ENCODE measurements at regions not wholly inside any gene's neighbourhood (a gene's known extent, or its start where the extent isn't known, plus 50 kb on each side); places are given as distances from the start of the nearest gene placed in this dataset.

DNA sequence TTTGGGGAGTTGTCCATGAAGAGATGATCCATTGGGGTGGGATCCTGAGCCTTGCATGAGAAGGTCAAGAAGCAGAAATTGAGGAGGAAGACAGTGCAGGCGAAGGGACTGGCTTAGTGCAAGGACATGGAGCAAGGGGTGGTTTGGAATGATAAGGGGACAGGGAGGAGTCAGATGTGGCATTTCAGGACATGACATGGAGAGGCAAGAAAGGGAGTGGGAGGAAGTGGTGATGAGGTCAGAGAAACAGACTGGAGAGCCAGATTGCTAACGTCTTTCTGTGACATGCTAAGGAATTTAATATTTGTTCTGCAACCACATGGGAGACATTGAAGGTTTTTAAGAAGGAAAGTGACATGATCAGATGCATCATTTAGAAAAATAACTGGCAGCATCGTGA, 346.8 kb upstream of the FMN2 start:
- Histone ChIP-seq H3K9me3 (ENCODE audit: control insufficient read depth, insufficient read depth, low read depth, low read length) (no peaks in the 10 kb centered on the region), H3K27me3 (ENCODE audit: control insufficient read depth, insufficient read depth, low read length) (no peaks in the 10 kb centered on the region), H2AFZ (ENCODE audit: low read length) (no peak overlapping the region), H3K4me1 (ENCODE audit: control insufficient read depth, extremely low read depth, insufficient read depth, low read length) (no peaks in the 10 kb centered on the region), H4K20me1 (ENCODE audit: control insufficient read depth, extremely low read depth, insufficient read depth, low read length) (no peaks in the 10 kb centered on the region), H3K27ac (ENCODE audit: insufficient read depth, low read length) (no peak overlapping the region), H3K4me2 (ENCODE audit: extremely low read depth, insufficient read depth, low read length) (no peak overlapping the region), H3K36me3 (ENCODE audit: control insufficient read depth, insufficient read depth, low read length) (no peaks in the 10 kb centered on the region), H3K4me3 (replicated peaks in 1 of 4; ENCODE audit: control extremely low read depth in 1 of 4, insufficient read depth in 1 of 4, low read depth in 3 of 4, low read length in 4 of 4) (no peak overlapping the region), H3K9ac (ENCODE audit: insufficient read depth, low read length) (no peak overlapping the region), H3K79me2 (ENCODE audit: control insufficient read depth, insufficient read depth, low read length) (no peaks in the 10 kb centered on the region)
- DNase-seq (ENCODE audit: low read depth in 2 of 2): no peak
- TF ChIP-seq, protein P1, sequence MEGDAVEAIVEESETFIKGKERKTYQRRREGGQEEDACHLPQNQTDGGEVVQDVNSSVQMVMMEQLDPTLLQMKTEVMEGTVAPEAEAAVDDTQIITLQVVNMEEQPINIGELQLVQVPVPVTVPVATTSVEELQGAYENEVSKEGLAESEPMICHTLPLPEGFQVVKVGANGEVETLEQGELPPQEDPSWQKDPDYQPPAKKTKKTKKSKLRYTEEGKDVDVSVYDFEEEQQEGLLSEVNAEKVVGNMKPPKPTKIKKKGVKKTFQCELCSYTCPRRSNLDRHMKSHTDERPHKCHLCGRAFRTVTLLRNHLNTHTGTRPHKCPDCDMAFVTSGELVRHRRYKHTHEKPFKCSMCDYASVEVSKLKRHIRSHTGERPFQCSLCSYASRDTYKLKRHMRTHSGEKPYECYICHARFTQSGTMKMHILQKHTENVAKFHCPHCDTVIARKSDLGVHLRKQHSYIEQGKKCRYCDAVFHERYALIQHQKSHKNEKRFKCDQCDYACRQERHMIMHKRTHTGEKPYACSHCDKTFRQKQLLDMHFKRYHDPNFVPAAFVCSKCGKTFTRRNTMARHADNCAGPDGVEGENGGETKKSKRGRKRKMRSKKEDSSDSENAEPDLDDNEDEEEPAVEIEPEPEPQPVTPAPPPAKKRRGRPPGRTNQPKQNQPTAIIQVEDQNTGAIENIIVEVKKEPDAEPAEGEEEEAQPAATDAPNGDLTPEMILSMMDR (conservative IDR thresholded peaks at IDR 0.05 in 1 of 2, IDR thresholded peaks at IDR 0.05 in 1 of 2; ENCODE audit: low read depth in 1 of 2, low read length in 2 of 2): no peak
- TF ChIP-seq EZH2 (IDR thresholded peaks at IDR 0.05; ENCODE audit: low read length, missing control alignments): no peak

DNA sequence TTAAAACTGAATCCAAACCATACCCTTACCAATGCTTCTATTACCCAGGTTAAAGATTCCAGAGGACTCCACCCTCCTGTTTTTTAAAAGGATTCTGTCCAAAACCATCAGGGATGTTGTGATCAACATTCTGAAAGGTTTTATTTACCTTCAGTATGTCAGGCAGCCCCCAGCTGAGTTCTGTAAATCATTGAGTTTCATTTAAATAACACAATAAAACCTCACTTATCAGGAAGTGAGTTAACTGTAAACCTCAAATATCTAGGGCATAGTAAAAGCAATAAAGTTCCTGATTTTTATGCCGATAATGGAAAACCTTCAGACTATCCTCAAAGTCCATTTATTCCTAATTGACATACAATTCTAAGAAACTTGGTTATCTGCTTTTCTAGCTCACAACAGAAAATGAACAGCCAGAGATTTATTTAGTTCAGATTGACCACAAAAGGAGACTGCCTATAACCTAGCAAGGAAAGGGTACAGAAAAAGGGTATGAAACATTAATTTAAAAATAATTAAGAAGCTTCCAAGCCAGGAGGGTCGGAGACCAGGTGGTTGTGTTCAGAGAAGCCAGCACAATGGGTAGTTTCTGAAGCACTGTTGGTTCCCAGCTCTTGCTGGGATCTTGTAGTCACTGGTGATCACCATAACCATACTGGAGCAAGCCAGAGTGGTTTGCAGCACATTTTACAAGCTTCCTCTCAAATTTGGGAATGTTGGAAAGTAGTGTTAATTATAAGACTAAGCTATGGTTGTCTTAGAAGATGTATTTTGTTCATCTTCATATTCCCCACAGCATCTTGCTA, 336.4 kb upstream of the FMN2 start:
- Histone ChIP-seq H3K79me2 (ENCODE audit: control insufficient read depth, insufficient read depth, low read length) (no peaks in the 10 kb centered on the region), H3K4me2 (ENCODE audit: extremely low read depth, insufficient read depth, low read length) (no peak overlapping the region), H4K20me1 (ENCODE audit: control insufficient read depth, extremely low read depth, insufficient read depth, low read length) (no peaks in the 10 kb centered on the region), H3K4me1 (ENCODE audit: control insufficient read depth, extremely low read depth, insufficient read depth, low read length) (no peaks in the 10 kb centered on the region), H3K9me3 (ENCODE audit: control insufficient read depth, insufficient read depth, low read depth, low read length) (no peaks in the 10 kb centered on the region), H3K36me3 (ENCODE audit: control insufficient read depth, insufficient read depth, low read length) (no peaks in the 10 kb centered on the region), H2AFZ (ENCODE audit: low read length) (no peak overlapping the region), H3K27ac (ENCODE audit: insufficient read depth, low read length) (no peak overlapping the region), H3K27me3 (ENCODE audit: control insufficient read depth, insufficient read depth, low read length) (no peaks in the 10 kb centered on the region), H3K4me3 (replicated peaks in 1 of 4; ENCODE audit: control extremely low read depth in 1 of 4, insufficient read depth in 1 of 4, low read depth in 3 of 4, low read length in 4 of 4) (no peak overlapping the region), H3K9ac (ENCODE audit: insufficient read depth, low read length) (no peak overlapping the region)
- TF ChIP-seq, protein P1 (conservative IDR thresholded peaks at IDR 0.05 in 1 of 2, IDR thresholded peaks at IDR 0.05 in 1 of 2; ENCODE audit: low read depth in 1 of 2, low read length in 2 of 2): no peak
- TF ChIP-seq EZH2 (IDR thresholded peaks at IDR 0.05; ENCODE audit: low read length, missing control alignments): no peak
- no peak for DNase-seq (ENCODE audit: low read depth in 2 of 2)

DNA sequence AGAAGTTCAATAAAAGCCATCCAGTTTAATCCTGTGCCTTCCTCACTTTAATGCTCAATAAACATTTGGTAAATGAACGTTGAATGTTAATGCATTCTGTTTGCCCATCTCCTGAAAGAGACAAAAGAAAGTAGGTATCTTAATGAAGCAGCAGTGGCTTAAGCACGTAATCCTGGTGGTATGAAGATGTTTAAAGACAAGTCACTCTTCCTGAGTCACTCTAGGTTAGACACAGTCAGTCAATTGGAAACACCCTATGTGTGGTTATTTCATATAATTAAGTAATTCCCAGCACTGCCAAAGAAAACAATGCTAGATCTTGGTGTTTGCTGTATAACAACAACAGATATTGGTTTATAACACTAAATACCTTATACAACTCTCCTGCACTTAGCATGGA, 334.0 kb upstream of the FMN2 start:
- Histone ChIP-seq H3K4me2 (ENCODE audit: extremely low read depth, insufficient read depth, low read length) (no peak overlapping the region), H3K79me2 (ENCODE audit: control insufficient read depth, insufficient read depth, low read length) (no peaks in the 10 kb centered on the region), H3K27me3 (ENCODE audit: control insufficient read depth, insufficient read depth, low read length) (no peaks in the 10 kb centered on the region), H3K9ac (ENCODE audit: insufficient read depth, low read length) (no peak overlapping the region), H3K4me3 (replicated peaks in 1 of 4; ENCODE audit: control extremely low read depth in 1 of 4, insufficient read depth in 1 of 4, low read depth in 3 of 4, low read length in 4 of 4) (no peak overlapping the region), H3K36me3 (ENCODE audit: control insufficient read depth, insufficient read depth, low read length) (no peaks in the 10 kb centered on the region), H2AFZ (ENCODE audit: low read length) (no peak overlapping the region), H3K27ac (ENCODE audit: insufficient read depth, low read length) (no peak overlapping the region), H3K4me1 (ENCODE audit: control insufficient read depth, extremely low read depth, insufficient read depth, low read length) (no peaks in the 10 kb centered on the region), H4K20me1 (ENCODE audit: control insufficient read depth, extremely low read depth, insufficient read depth, low read length) (no peaks in the 10 kb centered on the region), H3K9me3 (ENCODE audit: control insufficient read depth, insufficient read depth, low read depth, low read length) (no peaks in the 10 kb centered on the region)
- peak in 1 of 2 donors; percentile 13 for DNase-seq (ENCODE audit: low read depth in 2 of 2)
- no peak for TF ChIP-seq EZH2 (IDR thresholded peaks at IDR 0.05; ENCODE audit: low read length, missing control alignments)
- TF ChIP-seq, protein P1 (conservative IDR thresholded peaks at IDR 0.05 in 1 of 2, IDR thresholded peaks at IDR 0.05 in 1 of 2; ENCODE audit: low read depth in 1 of 2, low read length in 2 of 2): no peak
